Chondrocyte (in vitro differentiated cells): ENCODE measurements at regions not wholly inside any gene's neighbourhood (a gene's known extent, or its start where the extent isn't known, plus 50 kb on each side); places are given as distances from the start of the nearest gene placed in this dataset.
"Not testable (repeated sequence)": the region's sequence is repeated elsewhere in the genome, so short reads cannot be mapped to it uniquely, and the experiment has no call there.

Experiments
- DNase-seq: peaks from one replicate; pipeline ENCODE4 v3.0.0; 2021; ENCODE audit warnings: mixed read lengths, low spot score
- H3K27ac Mint-ChIP-seq: one replicate; pipeline ENCODE4 v1.8.0; 2021; ENCODE audit warnings: mild to moderate bottlenecking, moderate library complexity, mixed read lengths; ENCODE audit not compliant: unreplicated experiment
- H3K27me3 Mint-ChIP-seq: 2 replicates; pipeline ENCODE4 v1.8.0; 2021; ENCODE audit warnings: low read depth, mixed read lengths
- H3K36me3 Mint-ChIP-seq: 2 replicates; pipeline ENCODE4 v1.8.0; 2021; ENCODE audit warnings: low read depth, mixed read lengths
- H3K4me1 Mint-ChIP-seq: 2 replicates; pipeline ENCODE4 v1.8.0; 2021; ENCODE audit warnings: low read depth, mild to moderate bottlenecking, mixed read lengths
- H3K4me3 Mint-ChIP-seq: one replicate; pipeline ENCODE4 v1.8.0; 2021; ENCODE audit warnings: mild to moderate bottlenecking, moderate library complexity, mixed read lengths; ENCODE audit not compliant: unreplicated experiment
- H3K9me3 Mint-ChIP-seq: 2 replicates; pipeline ENCODE4 v1.8.0; 2021; ENCODE audit warnings: low read depth, mixed read lengths
- TF ChIP-seq, protein P1 (sequence below): fragments of 200-600 bp; sonication (generic); IDR thresholded peaks from 2 replicates; pipeline ENCODE4 v1.5.0; 2021; ENCODE audit warnings: antibody characterized with exemption, mild to moderate bottlenecking, moderate library complexity

DNA sequence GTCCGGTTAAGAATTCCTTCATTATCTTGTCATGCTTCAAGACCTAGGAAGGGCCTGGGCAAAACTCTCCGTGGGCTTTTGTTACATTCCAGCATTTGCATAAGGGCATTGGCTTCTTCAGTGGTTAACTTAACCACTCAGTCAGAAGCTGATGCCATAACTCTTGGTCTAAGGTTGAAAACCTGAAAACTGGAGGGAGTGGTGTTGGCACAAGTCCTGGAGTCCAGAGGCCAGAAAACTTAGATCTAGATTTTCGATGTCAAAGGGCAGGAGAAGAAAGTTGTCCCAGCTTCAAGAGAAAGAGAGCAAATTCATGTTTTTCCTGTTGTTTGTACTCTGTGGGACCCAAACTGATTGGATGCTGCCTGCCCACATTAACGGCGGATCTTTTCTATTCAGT lies 86.6 kb upstream of the GC start:
- TF ChIP-seq, protein P1, sequence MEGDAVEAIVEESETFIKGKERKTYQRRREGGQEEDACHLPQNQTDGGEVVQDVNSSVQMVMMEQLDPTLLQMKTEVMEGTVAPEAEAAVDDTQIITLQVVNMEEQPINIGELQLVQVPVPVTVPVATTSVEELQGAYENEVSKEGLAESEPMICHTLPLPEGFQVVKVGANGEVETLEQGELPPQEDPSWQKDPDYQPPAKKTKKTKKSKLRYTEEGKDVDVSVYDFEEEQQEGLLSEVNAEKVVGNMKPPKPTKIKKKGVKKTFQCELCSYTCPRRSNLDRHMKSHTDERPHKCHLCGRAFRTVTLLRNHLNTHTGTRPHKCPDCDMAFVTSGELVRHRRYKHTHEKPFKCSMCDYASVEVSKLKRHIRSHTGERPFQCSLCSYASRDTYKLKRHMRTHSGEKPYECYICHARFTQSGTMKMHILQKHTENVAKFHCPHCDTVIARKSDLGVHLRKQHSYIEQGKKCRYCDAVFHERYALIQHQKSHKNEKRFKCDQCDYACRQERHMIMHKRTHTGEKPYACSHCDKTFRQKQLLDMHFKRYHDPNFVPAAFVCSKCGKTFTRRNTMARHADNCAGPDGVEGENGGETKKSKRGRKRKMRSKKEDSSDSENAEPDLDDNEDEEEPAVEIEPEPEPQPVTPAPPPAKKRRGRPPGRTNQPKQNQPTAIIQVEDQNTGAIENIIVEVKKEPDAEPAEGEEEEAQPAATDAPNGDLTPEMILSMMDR = no peak
- H3K36me3 Mint-ChIP-seq = no peaks in the 10 kb centered on the region
- no peaks in the 10 kb centered on the region for H3K4me1 Mint-ChIP-seq
- peaks cover 8% of the 10 kb centered on the region for H3K9me3 Mint-ChIP-seq
- no peak for DNase-seq
- no peak overlapping the region for H3K27ac Mint-ChIP-seq
- H3K27me3 Mint-ChIP-seq = no peaks in the 10 kb centered on the region
- no peak overlapping the region for H3K4me3 Mint-ChIP-seq

DNA sequence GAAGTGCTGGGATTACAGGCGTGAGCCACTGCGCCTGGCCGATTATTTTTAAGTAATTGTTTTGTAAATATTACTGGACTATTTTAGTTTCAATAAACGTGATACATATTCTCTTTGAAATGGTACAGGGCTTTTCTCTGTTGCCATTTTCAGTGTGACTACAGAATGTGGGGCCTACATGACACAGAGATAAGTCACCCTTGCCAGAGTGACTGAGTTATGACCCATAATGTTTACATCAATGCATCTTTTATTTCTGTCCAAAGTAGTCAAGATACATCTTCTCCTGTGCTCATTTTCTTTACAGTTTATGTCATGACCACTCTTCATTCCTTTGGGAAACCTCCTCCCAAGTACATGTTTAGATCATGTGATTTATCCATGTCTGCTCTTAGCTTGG lies 88.3 kb upstream of the GC start:
- no peaks in the 10 kb centered on the region for H3K4me1 Mint-ChIP-seq
- no peak overlapping the region for H3K27ac Mint-ChIP-seq
- no peaks in the 10 kb centered on the region for H3K27me3 Mint-ChIP-seq
- H3K9me3 Mint-ChIP-seq = peaks cover 2% of the 10 kb centered on the region
- TF ChIP-seq, protein P1 = no peak
- no peak for DNase-seq
- H3K36me3 Mint-ChIP-seq = no peaks in the 10 kb centered on the region
- no peak overlapping the region for H3K4me3 Mint-ChIP-seq

DNA sequence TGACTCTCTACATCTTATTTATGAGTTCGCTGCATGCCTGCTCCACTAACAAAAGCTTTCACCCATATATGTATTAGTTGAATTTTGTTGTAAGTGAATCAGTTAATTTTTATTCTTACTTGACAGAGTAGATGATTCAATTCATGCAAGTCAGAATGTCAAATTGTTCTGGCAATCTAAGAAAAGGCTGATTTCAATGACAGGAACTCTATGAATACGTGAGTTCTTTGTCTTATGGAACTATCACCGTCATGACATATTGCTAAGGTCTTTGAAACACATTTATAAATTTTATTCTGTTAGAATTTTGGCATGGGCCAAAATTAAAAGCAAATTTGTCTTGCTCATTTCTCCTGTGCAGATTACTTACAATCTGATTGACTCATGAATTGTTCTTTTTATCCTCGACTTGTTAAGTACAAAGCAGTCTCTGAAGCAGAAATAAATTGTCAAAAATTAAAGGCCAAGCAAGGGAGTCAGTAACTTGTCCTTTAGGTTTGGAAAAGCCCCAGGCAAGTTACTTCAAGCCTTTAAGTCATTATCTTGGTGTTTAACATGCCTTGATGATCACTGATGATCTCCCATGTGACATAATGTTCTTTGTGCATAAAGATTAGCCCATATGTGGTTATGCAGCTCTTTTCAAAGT lies 89.0 kb upstream of the GC start:
- H3K27me3 Mint-ChIP-seq = no peaks in the 10 kb centered on the region
- H3K27ac Mint-ChIP-seq = no peak overlapping the region
- H3K36me3 Mint-ChIP-seq = no peaks in the 10 kb centered on the region
- no peak overlapping the region for H3K4me3 Mint-ChIP-seq
- no peak for DNase-seq
- H3K4me1 Mint-ChIP-seq = no peaks in the 10 kb centered on the region
- H3K9me3 Mint-ChIP-seq = peaks cover 2% of the 10 kb centered on the region
- TF ChIP-seq, protein P1 = no peak

DNA sequence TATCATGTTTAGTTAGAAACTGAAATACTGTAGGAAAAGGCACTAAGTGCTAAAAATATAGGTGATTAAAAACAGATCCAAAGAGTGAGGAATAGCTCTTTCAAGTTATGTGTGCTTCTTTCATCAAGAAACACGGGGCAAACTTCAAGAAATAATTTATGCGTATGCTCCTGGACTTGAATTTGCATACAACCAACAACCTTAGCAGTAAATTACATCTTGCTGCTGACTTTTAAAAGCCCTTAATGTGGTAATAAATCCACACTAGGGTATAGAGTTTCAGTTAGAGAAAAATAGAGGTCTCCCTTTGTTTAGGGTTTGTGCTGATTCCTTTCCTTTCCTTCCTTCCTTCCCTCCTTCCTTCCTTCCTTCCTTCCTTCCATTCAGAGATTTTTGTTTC lies 94.5 kb upstream of the GC start:
- TF ChIP-seq, protein P1 = no peak
- H3K9me3 Mint-ChIP-seq = no peaks in the 10 kb centered on the region
- no peak for DNase-seq
- H3K27ac Mint-ChIP-seq = no peak overlapping the region
- no peaks in the 10 kb centered on the region for H3K36me3 Mint-ChIP-seq
- H3K4me3 Mint-ChIP-seq = no peak overlapping the region
- H3K4me1 Mint-ChIP-seq = no peaks in the 10 kb centered on the region
- no peaks in the 10 kb centered on the region for H3K27me3 Mint-ChIP-seq

DNA sequence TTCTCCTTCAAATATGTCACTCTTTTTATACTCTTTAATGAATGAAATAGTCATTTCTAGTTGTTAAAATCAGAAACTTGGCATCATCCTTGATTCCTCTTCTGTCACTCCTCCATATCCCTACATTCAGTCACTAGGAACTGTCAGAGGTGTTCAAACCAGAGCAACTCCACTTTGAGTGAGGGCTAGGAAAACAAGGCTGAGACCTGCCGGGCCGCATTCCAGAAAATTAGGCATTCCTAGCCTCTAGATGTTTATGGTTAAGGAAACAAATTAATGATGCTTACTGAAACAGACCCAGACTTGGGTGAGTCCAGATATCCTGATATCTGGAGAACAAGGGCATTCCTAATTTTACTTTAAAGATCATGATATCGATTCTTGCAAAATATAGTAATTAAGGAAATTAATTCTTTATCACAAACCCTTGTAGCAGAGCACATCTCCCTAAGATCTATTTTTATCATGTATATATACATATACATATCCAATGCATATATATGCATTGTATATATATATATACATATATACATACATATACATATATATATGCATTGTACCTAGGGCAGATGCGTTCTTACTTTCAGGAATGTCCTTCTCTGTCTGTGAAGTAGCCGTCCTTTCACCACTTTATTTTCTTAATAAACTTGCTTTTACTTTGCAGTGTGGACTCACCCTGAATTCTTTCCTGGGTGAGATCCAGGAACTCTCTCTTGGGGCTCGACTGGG lies 98.4 kb upstream of the GC start:
- H3K36me3 Mint-ChIP-seq = no peaks in the 10 kb centered on the region
- peaks cover 2% of the 10 kb centered on the region for H3K9me3 Mint-ChIP-seq
- peaks cover 1% of the 10 kb centered on the region for H3K27me3 Mint-ChIP-seq
- no peak for DNase-seq
- TF ChIP-seq, protein P1 = no peak
- H3K4me3 Mint-ChIP-seq = no peak overlapping the region
- H3K27ac Mint-ChIP-seq = no peak overlapping the region
- no peaks in the 10 kb centered on the region for H3K4me1 Mint-ChIP-seq

DNA sequence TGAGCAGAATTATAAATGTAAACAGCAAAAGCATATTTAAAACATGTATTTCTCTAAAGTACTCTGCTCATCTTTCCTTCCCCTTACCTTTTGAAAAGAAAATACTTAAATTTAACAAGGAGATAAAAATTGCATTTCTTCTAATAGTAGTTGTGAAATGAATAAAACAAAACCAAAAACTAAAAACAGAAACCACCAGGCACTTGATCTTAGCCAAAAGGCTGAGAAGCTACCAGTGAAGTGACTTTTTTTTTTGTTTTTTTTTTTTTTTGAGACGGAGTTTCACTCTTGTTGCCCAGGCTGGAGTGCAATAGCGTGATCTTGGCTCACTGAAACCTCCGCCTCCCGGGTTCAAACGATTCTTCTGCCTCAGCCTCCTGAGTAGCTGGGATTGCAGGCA lies 116.5 kb upstream of the GC start:
- not testable (repeated sequence) for H3K27me3 Mint-ChIP-seq, H3K27ac Mint-ChIP-seq, H3K4me1 Mint-ChIP-seq, DNase-seq, H3K36me3 Mint-ChIP-seq, H3K4me3 Mint-ChIP-seq
- peaks cover 19% of the 10 kb centered on the region for H3K9me3 Mint-ChIP-seq

DNA sequence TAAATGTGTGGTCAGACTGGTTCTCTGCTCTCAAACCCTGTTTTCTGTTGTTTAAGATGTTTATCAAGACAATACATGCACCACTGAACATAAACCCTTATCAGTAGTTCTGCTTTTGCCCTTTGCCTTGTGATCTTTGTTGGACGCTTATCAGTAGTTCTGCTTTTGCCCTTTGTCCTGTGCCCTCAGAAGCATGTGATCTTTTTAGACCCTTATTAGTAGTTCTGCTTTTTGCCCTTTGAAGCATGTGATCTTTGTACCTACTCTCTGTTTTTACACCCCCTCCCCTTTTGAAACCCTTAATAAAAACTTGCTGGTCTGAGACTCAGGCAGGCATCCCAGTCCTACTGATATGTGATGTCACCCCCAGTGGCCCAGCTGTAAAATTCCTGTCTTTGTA lies 121.7 kb upstream of the GC start:
- not testable (repeated sequence) for H3K27ac Mint-ChIP-seq, H3K4me3 Mint-ChIP-seq, H3K4me1 Mint-ChIP-seq, DNase-seq, H3K36me3 Mint-ChIP-seq, H3K27me3 Mint-ChIP-seq
- peaks cover 12% of the 10 kb centered on the region for H3K9me3 Mint-ChIP-seq
